ENCODE measurements at regions not wholly inside any gene's neighbourhood (a gene's known extent, or its start where the extent isn't known, plus 50 kb on each side); places are given as distances from the start of the nearest gene placed in this dataset.

- TF ChIP-seq CTCF (IDR thresholded peaks at IDR 0.05 in 8 of 11, conservative IDR thresholded peaks at IDR 0.05 in 3 of 11) (no peak), POLR2A (IDR thresholded peaks at IDR 0.05) (no peak)
Measured at GRCh38 chr12:84607170-84607819, 305.3 kb downstream of the SLC6A15 start.

Measured in spleen (tissue), 7 donors.